Osteoblast (primary cell): ENCODE measurements at regions not wholly inside any gene's neighbourhood (a gene's known extent, or its start where the extent isn't known, plus 50 kb on each side); places are given as distances from the start of the nearest gene placed in this dataset.

Source experiments
- DNase-seq: peaks from one replicate; pipeline ENCODE4 v3.0.0; 2011; ENCODE audit warnings: low spot score, mixed read lengths; ENCODE audit not compliant: insufficient read length; ENCODE audit errors: missing footprints
- H2AFZ ChIP-seq: 2 replicates; pipeline ENCODE4 v1.6.0; 2011; ENCODE audit warnings: mild to moderate bottlenecking, low read length
- H3K27ac ChIP-seq: 2 replicates; pipeline ENCODE4 v1.5.1; 2011; ENCODE audit warnings: mild to moderate bottlenecking, low read depth, low read length, moderate library complexity
- H3K27me3 ChIP-seq: 2 replicates; pipeline ENCODE4 v1.6.0; 2012; ENCODE audit warnings: mild to moderate bottlenecking, control low read depth, inconsistent platforms, low read length, moderate library complexity; ENCODE audit not compliant: insufficient read depth
- H3K36me3 ChIP-seq: 2 replicates; pipeline ENCODE4 v1.5.1; 2011; ENCODE audit warnings: mild to moderate bottlenecking, low read length, control low read depth, moderate library complexity; ENCODE audit not compliant: insufficient read depth
- H3K4me1 ChIP-seq: 2 replicates; pipeline ENCODE4 v1.5.1; 2011; ENCODE audit warnings: mild to moderate bottlenecking, low read length, control low read depth, moderate library complexity; ENCODE audit not compliant: insufficient read depth
- H3K4me2 ChIP-seq: 2 replicates; pipeline ENCODE4 v1.6.0; 2011; ENCODE audit warnings: mild to moderate bottlenecking, low read length; ENCODE audit not compliant: insufficient read depth
- H3K4me3 ChIP-seq: fragments of 200-600 bp; sonication (generic); 3 replicates; pipeline ENCODE4 v1.5.1; 2012; ENCODE audit warnings: mild to moderate bottlenecking, low read length, inconsistent platforms; ENCODE audit not compliant: insufficient read depth
- H3K79me2 ChIP-seq: 2 replicates; pipeline ENCODE4 v1.6.0; 2012; ENCODE audit warnings: mild to moderate bottlenecking, low read length, control low read depth, inconsistent platforms; ENCODE audit not compliant: insufficient read depth
- H3K9me3 ChIP-seq: 2 replicates; pipeline ENCODE4 v1.5.1; 2011; ENCODE audit warnings: low read depth, low read length, control low read depth
- H4K20me1 ChIP-seq: 2 replicates; pipeline ENCODE4 v1.6.0; 2012; ENCODE audit warnings: mild to moderate bottlenecking, low read length, control low read depth; ENCODE audit not compliant: insufficient read depth
- TF ChIP-seq, protein P1 (sequence below): IDR thresholded peaks from 2 replicates; pipeline ENCODE4 v1.5.1; 2011; ENCODE audit warnings: mild to moderate bottlenecking, low read depth, low read length, moderate library complexity; ENCODE audit errors: extremely low read depth

GRCh38 chr4:108559068-108559793, 61.1 kb upstream of the RPL34 start:
- H3K36me3 ChIP-seq, result no peaks in the 10 kb centered on the region
- H3K79me2 ChIP-seq, result no peaks in the 10 kb centered on the region
- no peaks in the 10 kb centered on the region for H4K20me1 ChIP-seq
- TF ChIP-seq, protein P1, sequence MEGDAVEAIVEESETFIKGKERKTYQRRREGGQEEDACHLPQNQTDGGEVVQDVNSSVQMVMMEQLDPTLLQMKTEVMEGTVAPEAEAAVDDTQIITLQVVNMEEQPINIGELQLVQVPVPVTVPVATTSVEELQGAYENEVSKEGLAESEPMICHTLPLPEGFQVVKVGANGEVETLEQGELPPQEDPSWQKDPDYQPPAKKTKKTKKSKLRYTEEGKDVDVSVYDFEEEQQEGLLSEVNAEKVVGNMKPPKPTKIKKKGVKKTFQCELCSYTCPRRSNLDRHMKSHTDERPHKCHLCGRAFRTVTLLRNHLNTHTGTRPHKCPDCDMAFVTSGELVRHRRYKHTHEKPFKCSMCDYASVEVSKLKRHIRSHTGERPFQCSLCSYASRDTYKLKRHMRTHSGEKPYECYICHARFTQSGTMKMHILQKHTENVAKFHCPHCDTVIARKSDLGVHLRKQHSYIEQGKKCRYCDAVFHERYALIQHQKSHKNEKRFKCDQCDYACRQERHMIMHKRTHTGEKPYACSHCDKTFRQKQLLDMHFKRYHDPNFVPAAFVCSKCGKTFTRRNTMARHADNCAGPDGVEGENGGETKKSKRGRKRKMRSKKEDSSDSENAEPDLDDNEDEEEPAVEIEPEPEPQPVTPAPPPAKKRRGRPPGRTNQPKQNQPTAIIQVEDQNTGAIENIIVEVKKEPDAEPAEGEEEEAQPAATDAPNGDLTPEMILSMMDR, result no peak
- no peaks in the 10 kb centered on the region for H3K9me3 ChIP-seq
- H2AFZ ChIP-seq, result no peak overlapping the region
- no peak for DNase-seq
- H3K4me3 ChIP-seq, result no peak overlapping the region
- H3K4me1 ChIP-seq, result peaks cover 6% of the 10 kb centered on the region
- no peak overlapping the region for H3K4me2 ChIP-seq
- peaks cover 10% of the 10 kb centered on the region for H3K27me3 ChIP-seq
- no peak overlapping the region for H3K27ac ChIP-seq

DNA sequence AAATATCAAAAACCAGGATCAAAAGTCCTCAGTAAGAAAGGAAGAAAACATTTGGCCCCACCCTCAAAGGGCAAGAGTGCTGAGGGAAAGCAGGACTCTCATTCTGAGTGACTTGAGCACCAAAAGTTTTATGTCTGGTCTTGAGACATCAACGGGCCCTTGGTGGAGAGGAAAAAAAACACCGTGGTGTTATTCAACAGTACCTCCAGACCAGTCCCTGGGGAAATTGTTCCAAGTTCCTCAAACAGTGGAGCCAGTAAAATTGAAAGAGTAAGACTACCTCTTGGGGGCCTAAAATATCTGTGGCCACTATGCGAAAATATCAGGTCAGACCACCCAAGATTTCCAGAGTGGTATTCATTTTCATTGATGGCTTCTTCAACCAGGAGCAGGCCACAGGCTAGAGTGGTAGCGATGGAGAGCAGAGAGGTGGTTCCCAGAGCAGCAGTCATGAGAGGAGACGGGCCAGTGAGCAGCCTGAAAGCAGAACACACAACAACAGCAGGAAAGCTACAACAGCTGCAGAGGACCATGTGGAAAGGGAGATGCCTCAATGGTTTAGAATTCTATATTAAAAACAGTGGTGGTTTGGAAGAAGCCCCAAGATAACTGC, 63.7 kb upstream of the RPL34 start:
- Histone ChIP-seq H3K79me2 (no peaks in the 10 kb centered on the region), H4K20me1 (no peaks in the 10 kb centered on the region), H3K4me2 (no peak overlapping the region), H2AFZ (no peak overlapping the region), H3K27ac (no peak overlapping the region), H3K9me3 (no peaks in the 10 kb centered on the region), H3K4me1 (peaks cover 6% of the 10 kb centered on the region), H3K4me3 (no peak overlapping the region), H3K36me3 (no peaks in the 10 kb centered on the region), H3K27me3 (peaks cover 21% of the 10 kb centered on the region)
- no peak for DNase-seq
- TF ChIP-seq, protein P1, result no peak

- Histone ChIP-seq H2AFZ (no peak overlapping the region), H3K4me1 (peaks cover 6% of the 10 kb centered on the region), H3K27ac (no peak overlapping the region), H3K4me2 (no peak overlapping the region), H3K27me3 (peaks cover 24% of the 10 kb centered on the region), H3K79me2 (no peaks in the 10 kb centered on the region), H3K36me3 (no peaks in the 10 kb centered on the region), H4K20me1 (no peaks in the 10 kb centered on the region), H3K9me3 (no peaks in the 10 kb centered on the region), H3K4me3 (no peak overlapping the region)
- TF ChIP-seq, protein P1, result no peak
- DNase-seq, result no peak
Measured at GRCh38 chr4:108556166-108556565, 64.2 kb upstream of the RPL34 start.

DNA sequence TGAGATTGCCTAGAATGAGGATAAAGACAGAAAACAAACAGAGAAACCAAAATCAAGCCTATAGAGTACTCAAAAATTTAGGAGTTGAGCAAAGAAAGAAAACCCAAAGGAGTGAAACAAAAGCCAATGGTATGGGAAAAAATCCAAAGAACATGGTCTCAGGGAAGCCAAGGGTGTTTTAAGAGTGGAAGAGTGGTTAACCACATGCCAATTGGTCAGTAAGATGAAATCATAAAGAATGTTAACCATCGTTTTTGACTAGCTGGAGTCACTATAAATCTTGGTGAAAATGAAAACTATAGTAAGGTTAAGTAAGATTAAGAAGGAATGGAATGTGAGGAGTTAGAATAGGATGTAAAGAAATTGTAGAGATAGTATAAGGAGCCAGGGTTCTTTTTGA, 64.7 kb upstream of the RPL34 start:
- no peak for DNase-seq

More for the DNA sequence above, 64.7 kb upstream of the RPL34 start:
- Histone ChIP-seq H2AFZ (no peak overlapping the region), H3K27ac (no peak overlapping the region), H3K4me2 (no peak overlapping the region), H3K9me3 (no peaks in the 10 kb centered on the region), H3K79me2 (no peaks in the 10 kb centered on the region), H3K4me1 (peaks cover 2% of the 10 kb centered on the region), H4K20me1 (no peaks in the 10 kb centered on the region), H3K36me3 (no peaks in the 10 kb centered on the region), H3K27me3 (peaks cover 28% of the 10 kb centered on the region), H3K4me3 (no peak overlapping the region)
- TF ChIP-seq, protein P1, result no peak
